H1 (cell line): ENCODE measurements at regions not wholly inside any gene's neighbourhood (a gene's known extent, or its start where the extent isn't known, plus 50 kb on each side); places are given as distances from the start of the nearest gene placed in this dataset.

ENCODE experiments used
- CTCF ChIA-PET: fragments of 300-600 bp; sonication (Branson Sonifier 250); formaldehyde crosslinking; loops from one replicate; lab custom pipeline; 2021; ENCODE audit not compliant: partially characterized antibody; lab: Charles Lee
- POLR2A ChIA-PET: fragments of 300-600 bp; sonication (Branson Sonifier 250); formaldehyde crosslinking; loops from one replicate; lab custom pipeline; 2021; ENCODE audit warnings: inconsistent platforms; ENCODE audit not compliant: partially characterized antibody; lab: Charles Lee
- DNase-seq, 2 experiments: peaks; one replicate each; pipeline versions ENCODE4 v3.0.0 to v3.0.0-alpha.2; 2010 to 2022; ENCODE audit warnings: low spot score in 2 of 2, low read depth in 1 of 2, mixed read lengths in 1 of 2
- FAIRE-seq: peaks from 2 replicates; lab custom pipeline; 2011; peaks lifted over from hg19 to GRCh38; lab: Jason Lieb, UNC
- H2AFZ ChIP-seq: 2 replicates; pipeline ENCODE4 v1.8.1; 2012; ENCODE audit warnings: low read length, inconsistent platforms
- H2AK5ac ChIP-seq: 2 replicates; pipeline ENCODE4 v1.6.1; 2013; ENCODE audit warnings: low read depth, low read length
- H2BK120ac ChIP-seq: replicated peaks from 2 replicates; pipeline ENCODE3; 2013; ENCODE audit warnings: low read depth, low read length, inconsistent platforms
- H2BK12ac ChIP-seq: 2 replicates; pipeline ENCODE4 v1.6.1; 2013; ENCODE audit warnings: low read depth, low read length
- H2BK15ac ChIP-seq: 2 replicates; pipeline ENCODE4 v1.6.1; 2013; ENCODE audit warnings: low read length
- H2BK20ac ChIP-seq: 2 replicates; pipeline ENCODE4 v1.6.1; 2013; ENCODE audit warnings: low read length
- H2BK5ac ChIP-seq: 2 replicates; pipeline ENCODE4 v1.6.1; 2013; ENCODE audit warnings: low read depth, low read length
- H3K14ac ChIP-seq: 2 replicates; pipeline ENCODE4 v1.6.1; 2013; ENCODE audit warnings: inconsistent platforms; ENCODE audit not compliant: insufficient read length
- H3K18ac ChIP-seq: 2 replicates; pipeline ENCODE4 v1.6.1; 2013; ENCODE audit warnings: low read length; ENCODE audit errors: extremely low read depth
- H3K23ac ChIP-seq: 2 replicates; pipeline ENCODE4 v1.6.1; 2013; ENCODE audit warnings: inconsistent platforms; ENCODE audit not compliant: insufficient read length
- H3K23me2 ChIP-seq: 2 replicates; pipeline ENCODE4 v1.6.1; 2013; ENCODE audit warnings: low read depth, low read length
- H3K27ac ChIP-seq: 2 replicates; pipeline ENCODE4 v1.6.1; 2011; ENCODE audit warnings: low read depth, low read length, inconsistent platforms
- H3K27me3 ChIP-seq, 4 experiments: replicated peaks in 1 of 4; 1 replicate in 1 of 4; 2 replicates in 3 of 4; pipeline versions ENCODE4 v1.6.1 to v1.8.1; 2011 to 2013; ENCODE audit warnings: low read length in 3 of 4, mild to moderate bottlenecking in 3 of 4, inconsistent platforms in 2 of 4, mixed read lengths in 2 of 4, moderate library complexity in 1 of 4; ENCODE audit not compliant: control insufficient read depth in 3 of 4, insufficient read depth in 3 of 4; ENCODE audit errors: extremely low read depth in 1 of 4
- H3K36me3 ChIP-seq, 4 experiments: 2 replicates each; pipeline versions ENCODE4 v1.6.1 to v1.8.1; 2011 to 2013; ENCODE audit warnings: mild to moderate bottlenecking in 4 of 4, low read length in 3 of 4, moderate library complexity in 2 of 4, control low read depth in 1 of 4, inconsistent platforms in 1 of 4; ENCODE audit not compliant: insufficient read depth in 4 of 4, control insufficient read depth in 2 of 4
- H3K4ac ChIP-seq: replicated peaks from 2 replicates; pipeline ENCODE3; 2013; ENCODE audit warnings: low read length, low read depth, mixed read lengths, inconsistent platforms; ENCODE audit not compliant: insufficient read length
- H3K4me1 ChIP-seq, 4 experiments: replicated peaks in 1 of 4; 1 replicate in 1 of 4; 2 replicates in 3 of 4; pipeline versions ENCODE4 v1.6.1 to v1.8.1; 2011 to 2013; ENCODE audit warnings: low read length in 3 of 4, inconsistent platforms in 2 of 4, mixed read lengths in 1 of 4; ENCODE audit not compliant: insufficient read depth in 4 of 4, control insufficient read depth in 3 of 4
- H3K4me2 ChIP-seq, 2 experiments: 2 replicates each; pipeline versions ENCODE4 v1.6.1 to v1.8.1; 2011 to 2013; ENCODE audit warnings: low read depth in 2 of 2, low read length in 2 of 2, control low read depth in 1 of 2, inconsistent platforms in 1 of 2, mild to moderate bottlenecking in 1 of 2; ENCODE audit not compliant: insufficient read depth in 1 of 2
- H3K4me3 ChIP-seq, 4 experiments: fragments of 200-600, 300-600 bp in 1 of 4; sonication (generic), shearing (Covaris generic), sonication (Bioruptor Twin) in 1 of 4; 2 replicates each; pipeline versions ENCODE4 v1.5.1 to v1.8.1; 2011 to 2016; ENCODE audit warnings: low read length in 4 of 4, low read depth in 3 of 4, control low read depth in 2 of 4, inconsistent platforms in 2 of 4, mild to moderate bottlenecking in 2 of 4, mixed read lengths in 1 of 4, moderate library complexity in 1 of 4; ENCODE audit not compliant: insufficient read depth in 2 of 4; ENCODE audit errors: extremely low read depth in 1 of 4
- H3K56ac ChIP-seq: replicated peaks from 2 replicates; pipeline ENCODE3; 2013; ENCODE audit warnings: low read depth, mild to moderate bottlenecking, mixed read lengths, low read length, inconsistent platforms; ENCODE audit not compliant: insufficient read length
- H3K79me1 ChIP-seq: 2 replicates; pipeline ENCODE4 v1.6.1; 2013; ENCODE audit warnings: low read depth, low read length, control low read depth
- H3K79me2 ChIP-seq, 2 experiments: 2 replicates each; pipeline versions ENCODE4 v1.6.1 to v1.8.1; 2012 to 2013; ENCODE audit warnings: low read length in 2 of 2, mild to moderate bottlenecking in 2 of 2, inconsistent platforms in 1 of 2; ENCODE audit not compliant: insufficient read depth in 2 of 2, control insufficient read depth in 1 of 2
- H3K9ac ChIP-seq, 4 experiments: replicated peaks in 1 of 4; 1 replicate in 1 of 4; 2 replicates in 3 of 4; pipeline versions ENCODE4 v1.6.1 to v1.8.1; 2011 to 2013; ENCODE audit warnings: low read depth in 3 of 4, low read length in 3 of 4, control low read depth in 2 of 4, mild to moderate bottlenecking in 2 of 4, moderate library complexity in 2 of 4, inconsistent platforms in 1 of 4; ENCODE audit errors: extremely low read depth in 1 of 4
- H3K9me3 ChIP-seq, 2 experiments: 2 replicates each; pipeline versions ENCODE4 v1.6.1 to v1.8.1; 2012 to 2013; ENCODE audit warnings: mild to moderate bottlenecking in 2 of 2, moderate library complexity in 2 of 2, control low read depth in 1 of 2, inconsistent platforms in 1 of 2, low read depth in 1 of 2, low read length in 1 of 2, mixed read lengths in 1 of 2; ENCODE audit not compliant: insufficient read depth in 2 of 2
- H4K20me1 ChIP-seq, 2 experiments: replicated peaks in 1 of 2; 2 replicates each; pipeline versions ENCODE3 to v1.8.1; 2011 to 2013; ENCODE audit warnings: inconsistent platforms in 2 of 2, low read length in 2 of 2, mild to moderate bottlenecking in 1 of 2; ENCODE audit not compliant: insufficient read depth in 2 of 2, control insufficient read depth in 1 of 2
- H4K5ac ChIP-seq: 2 replicates; pipeline ENCODE4 v1.6.1; 2013; ENCODE audit warnings: low read length, low read depth, mixed read lengths, inconsistent platforms; ENCODE audit not compliant: insufficient read length
- H4K8ac ChIP-seq: 2 replicates; pipeline ENCODE4 v1.8.0; 2013; ENCODE audit warnings: mild to moderate bottlenecking, moderate library complexity, low read length, inconsistent platforms; ENCODE audit not compliant: insufficient read depth; ENCODE audit errors: extremely low read depth
- H4K91ac ChIP-seq: replicated peaks from 2 replicates; pipeline ENCODE3; 2013; ENCODE audit warnings: low read length, mixed read lengths, inconsistent platforms; ENCODE audit not compliant: insufficient read length
- CEBPB ChIP-seq: IDR thresholded peaks from 2 replicates; pipeline ENCODE4 v1.6.1; 2012; ENCODE audit warnings: low read depth, low read length
- CTBP2 ChIP-seq: IDR thresholded peaks from 2 replicates; pipeline ENCODE4 v1.7.0; 2011; ENCODE audit warnings: borderline replicate concordance, mild to moderate bottlenecking, moderate library complexity, mixed read lengths, low read length; ENCODE audit not compliant: insufficient read depth, insufficient read length
- HDAC2 ChIP-seq, 2 experiments: fragments of 300-600 bp in 1 of 2; sonication (generic) in 1 of 2; IDR thresholded peaks; 2 replicates each; pipeline ENCODE4 v1.6.1; 2011 to 2012; ENCODE audit warnings: low read depth in 2 of 2, low read length in 2 of 2, mild to moderate bottlenecking in 2 of 2, moderate library complexity in 2 of 2, borderline replicate concordance in 1 of 2, inconsistent platforms in 1 of 2
- HDAC6 ChIP-seq: IDR thresholded peaks from one replicate; pipeline ENCODE4 v1.7.1; 2012; ENCODE audit warnings: low read depth, mild to moderate bottlenecking, inconsistent platforms, low read length, moderate library complexity
- KDM5A ChIP-seq: fragments of 200-600 bp; IDR thresholded peaks from 2 replicates; pipeline ENCODE4 v1.7.1; 2012; ENCODE audit warnings: mild to moderate bottlenecking, low read length, inconsistent platforms, mixed read lengths
- NANOG ChIP-seq: IDR thresholded peaks from 2 replicates; pipeline ENCODE4 v1.6.1; 2011; ENCODE audit warnings: low read length, low read depth, mild to moderate bottlenecking, inconsistent platforms; ENCODE audit not compliant: insufficient read depth, poor library complexity, severe bottlenecking
- RAD21 ChIP-seq, 2 experiments: IDR thresholded peaks in 1 of 2; conservative IDR thresholded peaks in 1 of 2; 2 replicates each; pipeline ENCODE4 v1.6.1; 2011; ENCODE audit warnings: low read depth in 2 of 2, low read length in 2 of 2, improper control_type of control experiment in 1 of 2, inconsistent platforms in 1 of 2, mild to moderate bottlenecking in 1 of 2, moderate library complexity in 1 of 2
- RBBP5 ChIP-seq: IDR thresholded peaks from 2 replicates; pipeline ENCODE4 v1.7.1; 2012; ENCODE audit warnings: low read depth, mild to moderate bottlenecking, inconsistent platforms, low read length, moderate library complexity, borderline replicate concordance
- RNF2 ChIP-seq: fragments of 200-900, 300-1000 bp; sonication (generic); IDR thresholded peaks from 2 replicates; pipeline ENCODE4 v1.7.1; 2016; ENCODE audit warnings: borderline replicate concordance, low read depth, mild to moderate bottlenecking, antibody characterized with exemption, low read length; ENCODE audit not compliant: poor library complexity, severe bottlenecking; ENCODE audit errors: missing control alignments
- SP2 ChIP-seq: IDR thresholded peaks from 2 replicates; pipeline ENCODE4 v1.6.1; 2012; ENCODE audit warnings: mild to moderate bottlenecking, low read length, inconsistent platforms
- SP4 ChIP-seq: IDR thresholded peaks from 2 replicates; pipeline ENCODE4 v1.6.1; 2012; ENCODE audit warnings: low read length, inconsistent platforms
- TCF12 ChIP-seq: IDR thresholded peaks from 2 replicates; pipeline ENCODE4 v1.6.1; 2011; ENCODE audit warnings: low read depth, mild to moderate bottlenecking, low read length
- TEAD4 ChIP-seq: IDR thresholded peaks from 2 replicates; pipeline ENCODE4 v1.6.1; 2012; ENCODE audit warnings: low read depth, low read length, inconsistent platforms, mixed read lengths
- YY1 ChIP-seq: IDR thresholded peaks from 2 replicates; pipeline ENCODE4 v1.6.1; 2011; ENCODE audit warnings: low read depth, mild to moderate bottlenecking, low read length
- ZNF274 ChIP-seq: IDR thresholded peaks from 2 replicates; pipeline ENCODE4 v1.7.0; 2012; ENCODE audit warnings: low read length, borderline replicate concordance; ENCODE audit errors: extremely low read depth
- WGBS, 2 experiments: shearing (Covaris generic) in 1 of 2; methylation state at CpG; one replicate each; pipeline versions ENCODE4 v1.1.6 to v1.1.7; 2013 to 2015; ENCODE audit warnings: low lambda C conversion rate in 2 of 2, mixed read lengths in 2 of 2, inconsistent platforms in 1 of 2, low coverage in 1 of 2, missing lambda C conversion rate in 1 of 2; ENCODE audit not compliant: insufficient replicate concordance in 2 of 2, insufficient coverage in 1 of 2, insufficient read length in 1 of 2; ENCODE audit errors: extremely low coverage in 1 of 2, missing lambda C conversion rate in 1 of 2; 5-methylcytosine and 5-hydroxymethylcytosine counted together

- POLR2A ChIA-PET, result no interaction called here
- H3K23ac ChIP-seq, result no peak overlapping the region
- no peak for FAIRE-seq
- TF ChIP-seq YY1 (no peak), KDM5A (no peak), RNF2 (no peak), RAD21 (IDR thresholded peaks at IDR 0.05 in 1 of 2, conservative IDR thresholded peaks at IDR 0.05 in 1 of 2; ENCODE audit: low read depth in 2 of 2, low read length in 2 of 2) (no peak), NANOG (no peak), TCF12 (no peak), ZNF274 (no peak), HDAC6 (no peak), SP2 (no peak), CEBPB (no peak), HDAC2 (IDR thresholded peaks at IDR 0.05; ENCODE audit: borderline replicate concordance in 1 of 2, low read depth in 2 of 2, low read length in 2 of 2) (no peak), RBBP5 (no peak), SP4 (no peak), TEAD4 (no peak), CTBP2 (no peak)
These were observed 565.1 kb downstream of the C6orf118 start for GRCh38 chr6:164744301-164744700.

More at GRCh38 chr6:164744301-164744700, 565.1 kb downstream of the C6orf118 start:
- Histone ChIP-seq H2AK5ac (no peak overlapping the region), H4K5ac (no peak overlapping the region), H2BK20ac (no peak overlapping the region), H3K27me3 (no peaks in the 10 kb centered on the region), H3K14ac (no peak overlapping the region), H3K79me2 (no peaks in the 10 kb centered on the region), H3K4me3 (no peak overlapping the region), H2BK120ac (no peak overlapping the region), H2BK5ac (no peak overlapping the region), H3K36me3 (no peaks in the 10 kb centered on the region), H4K8ac (no peak overlapping the region), H3K4me1 (no peaks in the 10 kb centered on the region), H3K4ac (no peak overlapping the region), H3K79me1 (no peaks in the 10 kb centered on the region), H4K20me1 (no peaks in the 10 kb centered on the region), H3K18ac (no peak overlapping the region), H2AFZ (no peak overlapping the region), H3K56ac (no peak overlapping the region), H3K9me3 (no peaks in the 10 kb centered on the region), H2BK12ac (no peak overlapping the region), H3K27ac (no peak overlapping the region), H2BK15ac (no peak overlapping the region), H3K9ac (no peak overlapping the region), H3K4me2 (no peak overlapping the region), H4K91ac (no peak overlapping the region), H3K23me2 (no peaks in the 10 kb centered on the region)
- DNase-seq, result no peak
- 88% methylated on average over 4 of the region's 4 CpGs; no CpG with 5 or more reads in 1 of the 2 experiments for WGBS, 2 experiments
- CTCF ChIA-PET, result no interaction called here
